ENCODE measurements at regions not wholly inside any gene's neighbourhood (a gene's known extent, or its start where the extent isn't known, plus 50 kb on each side); places are given as distances from the start of the nearest gene placed in this dataset.

- TF ChIP-seq POLR2A (IDR thresholded peaks at IDR 0.05; ENCODE audit: low read depth, low read length), result no peak
- TF ChIP-seq POLR2AphosphoS5 (IDR thresholded peaks at IDR 0.05; ENCODE audit: low read depth, low read length), result no peak
Observed at GRCh38 chr12:116354534-116354933, 77.0 kb upstream of the MED13L start.
